GM12874 (cell line): ENCODE measurements at regions not wholly inside any gene's neighbourhood (a gene's known extent, or its start where the extent isn't known, plus 50 kb on each side); places are given as distances from the start of the nearest gene placed in this dataset.

Experiments used
- CTCF ChIP-seq: IDR thresholded peaks from 2 replicates; pipeline ENCODE4 v1.5.1; 2011; ENCODE audit warnings: low read depth, mild to moderate bottlenecking, control low read depth, low read length, moderate library complexity; ENCODE audit not compliant: insufficient read depth

GRCh38 chr2:123164216-123164615, 860.9 kb upstream of the CNTNAP5 start:
- no peak for TF ChIP-seq CTCF

- no peak for TF ChIP-seq CTCF
These were observed 859.5 kb upstream of the CNTNAP5 start for GRCh38 chr2:123165616-123166015.

- TF ChIP-seq CTCF, result no peak
These were observed 845.6 kb upstream of the CNTNAP5 start for GRCh38 chr2:123179526-123179925.

- no peak for TF ChIP-seq CTCF
These were observed 829.1 kb upstream of the CNTNAP5 start for GRCh38 chr2:123195957-123196356.

- TF ChIP-seq CTCF, result no peak
These were observed 825.1 kb upstream of the CNTNAP5 start for GRCh38 chr2:123200035-123200434.

- TF ChIP-seq CTCF, result no peak
These were observed 817.8 kb upstream of the CNTNAP5 start for GRCh38 chr2:123207245-123207644.

GRCh38 chr2:123209202-123209601, 815.9 kb upstream of the CNTNAP5 start:
- no peak for TF ChIP-seq CTCF

DNA sequence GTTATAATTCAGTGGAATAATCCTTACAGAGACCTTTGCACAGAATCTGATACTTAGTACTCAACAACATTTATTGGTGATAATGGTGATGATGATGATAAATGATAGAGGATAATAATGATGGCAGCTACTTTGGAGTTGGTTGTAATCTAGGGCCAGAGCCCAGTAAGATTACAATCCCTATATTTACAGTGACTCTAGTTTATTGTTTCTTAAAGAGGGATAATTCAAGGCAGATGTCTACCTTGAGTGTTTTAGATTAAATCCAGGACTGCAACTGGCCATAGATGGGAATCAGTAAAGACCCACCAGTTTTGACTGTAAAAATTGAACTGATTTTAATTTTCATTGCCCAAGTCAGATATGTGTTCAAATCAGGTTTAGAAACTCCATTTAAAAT, 813.9 kb upstream of the CNTNAP5 start:
- TF ChIP-seq CTCF, result no peak
